Endothelial cell (in vitro differentiated cells): ENCODE measurements at regions not wholly inside any gene's neighbourhood (a gene's known extent, or its start where the extent isn't known, plus 50 kb on each side); places are given as distances from the start of the nearest gene placed in this dataset.

Source experiments
- DNase-seq: peaks from one replicate; pipeline ENCODE4 v3.0.0; 2021; ENCODE audit warnings: low spot score
- H3K27ac Mint-ChIP-seq: one replicate; pipeline ENCODE4 v1.8.0; 2021; ENCODE audit warnings: mixed read lengths, inconsistent platforms; ENCODE audit not compliant: unreplicated experiment
- H3K27me3 Mint-ChIP-seq: one replicate; pipeline ENCODE4 v1.8.0; 2021; ENCODE audit warnings: mild to moderate bottlenecking, moderate library complexity, mixed read lengths, inconsistent platforms; ENCODE audit not compliant: unreplicated experiment
- H3K36me3 Mint-ChIP-seq: one replicate; pipeline ENCODE4 v1.8.0; 2021; ENCODE audit warnings: mild to moderate bottlenecking, low read depth, mixed read lengths, inconsistent platforms; ENCODE audit not compliant: unreplicated experiment
- H3K4me1 Mint-ChIP-seq: one replicate; pipeline ENCODE4 v1.8.0; 2021; ENCODE audit warnings: mild to moderate bottlenecking, mixed read lengths, inconsistent platforms; ENCODE audit not compliant: unreplicated experiment
- H3K4me3 Mint-ChIP-seq: one replicate; pipeline ENCODE4 v1.8.0; 2021; ENCODE audit warnings: mild to moderate bottlenecking, mixed read lengths, inconsistent platforms; ENCODE audit not compliant: unreplicated experiment
- H3K9me3 Mint-ChIP-seq: one replicate; pipeline ENCODE4 v1.8.0; 2021; ENCODE audit warnings: mixed read lengths, inconsistent platforms; ENCODE audit not compliant: unreplicated experiment
- TF ChIP-seq, protein P1 (sequence below): fragments of 200-600 bp; sonication (generic); IDR thresholded peaks from one replicate; pipeline ENCODE4 v1.5.0; 2021; ENCODE audit warnings: antibody characterized with exemption; ENCODE audit not compliant: unreplicated experiment

DNA sequence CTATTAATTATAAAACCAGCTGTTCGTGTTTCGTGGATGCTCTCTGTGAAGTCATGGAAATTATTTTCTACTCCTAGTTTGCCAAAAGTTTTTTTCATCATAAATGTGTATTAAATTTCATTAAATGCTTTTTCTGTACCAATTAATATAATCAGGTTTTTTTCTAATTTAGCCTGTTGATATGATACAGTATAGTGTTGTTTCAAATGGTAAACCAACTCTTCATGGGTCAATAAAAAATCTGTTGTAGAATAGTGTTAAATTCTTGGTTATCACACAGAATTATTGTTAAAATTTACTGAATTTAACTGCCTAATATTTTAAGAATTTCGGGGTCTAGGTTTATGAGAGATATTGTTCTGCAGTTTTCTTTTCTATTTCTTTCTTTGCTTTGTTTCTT lies 505.9 kb upstream of the MANEA start:
- no peaks in the 10 kb centered on the region for H3K4me1 Mint-ChIP-seq
- H3K36me3 Mint-ChIP-seq: no peaks in the 10 kb centered on the region
- H3K27ac Mint-ChIP-seq: no peak overlapping the region
- TF ChIP-seq, protein P1, sequence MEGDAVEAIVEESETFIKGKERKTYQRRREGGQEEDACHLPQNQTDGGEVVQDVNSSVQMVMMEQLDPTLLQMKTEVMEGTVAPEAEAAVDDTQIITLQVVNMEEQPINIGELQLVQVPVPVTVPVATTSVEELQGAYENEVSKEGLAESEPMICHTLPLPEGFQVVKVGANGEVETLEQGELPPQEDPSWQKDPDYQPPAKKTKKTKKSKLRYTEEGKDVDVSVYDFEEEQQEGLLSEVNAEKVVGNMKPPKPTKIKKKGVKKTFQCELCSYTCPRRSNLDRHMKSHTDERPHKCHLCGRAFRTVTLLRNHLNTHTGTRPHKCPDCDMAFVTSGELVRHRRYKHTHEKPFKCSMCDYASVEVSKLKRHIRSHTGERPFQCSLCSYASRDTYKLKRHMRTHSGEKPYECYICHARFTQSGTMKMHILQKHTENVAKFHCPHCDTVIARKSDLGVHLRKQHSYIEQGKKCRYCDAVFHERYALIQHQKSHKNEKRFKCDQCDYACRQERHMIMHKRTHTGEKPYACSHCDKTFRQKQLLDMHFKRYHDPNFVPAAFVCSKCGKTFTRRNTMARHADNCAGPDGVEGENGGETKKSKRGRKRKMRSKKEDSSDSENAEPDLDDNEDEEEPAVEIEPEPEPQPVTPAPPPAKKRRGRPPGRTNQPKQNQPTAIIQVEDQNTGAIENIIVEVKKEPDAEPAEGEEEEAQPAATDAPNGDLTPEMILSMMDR: no peak
- H3K9me3 Mint-ChIP-seq: no peaks in the 10 kb centered on the region
- no peaks in the 10 kb centered on the region for H3K27me3 Mint-ChIP-seq
- no peak overlapping the region for H3K4me3 Mint-ChIP-seq
- DNase-seq: no peak

DNA sequence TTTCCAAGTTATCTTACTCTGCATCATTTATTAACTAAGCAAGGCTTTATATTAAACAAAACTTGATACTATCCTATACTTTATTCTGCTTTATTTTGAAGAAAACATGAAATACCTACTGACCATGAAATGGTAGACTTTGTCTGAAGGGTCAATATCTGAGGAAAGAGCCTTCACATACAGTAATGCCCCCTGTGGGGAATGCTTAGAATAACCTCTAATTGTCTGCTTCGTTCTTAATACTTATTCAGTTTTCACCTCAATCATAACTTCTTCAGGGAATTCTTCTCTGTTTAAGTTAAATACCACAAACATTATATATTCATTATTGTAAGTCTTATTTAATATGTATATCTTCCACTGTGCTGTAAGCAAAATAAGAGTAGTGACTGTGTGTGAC lies 498.9 kb upstream of the MANEA start:
- TF ChIP-seq, protein P1: no peak
- no peaks in the 10 kb centered on the region for H3K4me1 Mint-ChIP-seq
- no peaks in the 10 kb centered on the region for H3K27me3 Mint-ChIP-seq
- no peaks in the 10 kb centered on the region for H3K36me3 Mint-ChIP-seq
- H3K9me3 Mint-ChIP-seq: no peaks in the 10 kb centered on the region
- H3K4me3 Mint-ChIP-seq: no peak overlapping the region
- no peak overlapping the region for H3K27ac Mint-ChIP-seq
- DNase-seq: no peak

GRCh38 chr6:95081231-95081630 lies 496.1 kb upstream of the MANEA start:
- H3K4me1 Mint-ChIP-seq: no peaks in the 10 kb centered on the region
- no peaks in the 10 kb centered on the region for H3K36me3 Mint-ChIP-seq
- no peaks in the 10 kb centered on the region for H3K27me3 Mint-ChIP-seq
- DNase-seq: no peak
- H3K4me3 Mint-ChIP-seq: no peak overlapping the region
- H3K9me3 Mint-ChIP-seq: no peaks in the 10 kb centered on the region
- H3K27ac Mint-ChIP-seq: no peak overlapping the region
- TF ChIP-seq, protein P1: no peak

DNA sequence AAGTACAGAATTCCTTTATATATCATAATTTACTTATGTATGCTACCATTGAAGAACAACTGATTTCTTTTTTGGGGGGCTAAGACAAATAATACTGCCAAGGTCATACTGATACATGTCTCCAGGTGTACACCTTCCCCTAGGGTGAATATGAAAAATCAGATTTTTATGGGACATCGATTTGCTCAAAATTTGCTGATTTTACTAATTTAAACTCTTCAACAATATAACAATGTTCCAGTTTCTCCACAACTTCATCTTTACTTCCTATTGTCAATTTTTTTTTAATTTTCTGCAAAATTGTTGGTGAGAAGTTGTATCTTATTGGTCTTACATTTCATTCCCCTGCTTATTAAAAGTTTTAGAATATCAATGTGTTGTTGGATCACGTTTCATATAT lies 495.4 kb upstream of the MANEA start:
- H3K4me1 Mint-ChIP-seq: no peaks in the 10 kb centered on the region
- TF ChIP-seq, protein P1: no peak
- no peaks in the 10 kb centered on the region for H3K27me3 Mint-ChIP-seq
- DNase-seq: no peak
- no peaks in the 10 kb centered on the region for H3K9me3 Mint-ChIP-seq
- no peaks in the 10 kb centered on the region for H3K36me3 Mint-ChIP-seq
- H3K27ac Mint-ChIP-seq: no peak overlapping the region
- H3K4me3 Mint-ChIP-seq: no peak overlapping the region

- Mint-ChIP-seq H3K4me3 (no peak overlapping the region), H3K27me3 (no peaks in the 10 kb centered on the region), H3K27ac (no peak overlapping the region), H3K4me1 (no peaks in the 10 kb centered on the region), H3K9me3 (no peaks in the 10 kb centered on the region), H3K36me3 (no peaks in the 10 kb centered on the region)
- TF ChIP-seq, protein P1: no peak
- DNase-seq: no peak
These were observed 493.8 kb upstream of the MANEA start for GRCh38 chr6:95083506-95083905.
